ENCODE measurements at regions not wholly inside any gene's neighbourhood (a gene's known extent, or its start where the extent isn't known, plus 50 kb on each side); places are given as distances from the start of the nearest gene placed in this dataset.
"Not testable (repeated sequence)": the region's sequence is repeated elsewhere in the genome, so short reads cannot be mapped to it uniquely, and the experiment has no call there.

- no peaks in the 10 kb centered on the region for H3K4me1 ChIP-seq (ENCODE audit: insufficient read depth, low read length, poor library complexity, severe bottlenecking)
- no peak overlapping the region for H3K4me3 ChIP-seq (ENCODE audit: low read length, poor library complexity, severe bottlenecking)
- TF ChIP-seq CTCF (conservative IDR thresholded peaks at IDR 0.05; ENCODE audit: low read length) (no peak), EZH2phosphoT487 (IDR thresholded peaks at IDR 0.05; ENCODE audit: borderline replicate concordance) (no peak)
- no peak overlapping the region for H3K9ac ChIP-seq (ENCODE audit: low read depth, low read length, poor library complexity, severe bottlenecking)
- no peak overlapping the region for H3K4me2 ChIP-seq (ENCODE audit: low read depth, low read length, poor library complexity, severe bottlenecking)
- no peaks in the 10 kb centered on the region for H3K9me2 ChIP-seq (replicated peaks; ENCODE audit: low read depth, low read length)
- no peaks in the 10 kb centered on the region for H3K36me3 ChIP-seq (ENCODE audit: insufficient read depth, low read length)
- no peaks in the 10 kb centered on the region for H3K27me3 ChIP-seq (ENCODE audit: insufficient read depth, low read length, poor library complexity, severe bottlenecking)
- H3K9me3 ChIP-seq (ENCODE audit: insufficient read depth, low read depth, low read length) = no peaks in the 10 kb centered on the region
- no peaks in the 10 kb centered on the region for H3F3A ChIP-seq (ENCODE audit: low read depth)
- H4K20me1 ChIP-seq (ENCODE audit: insufficient read depth, low read length, poor library complexity, severe bottlenecking) = no peaks in the 10 kb centered on the region
- no peak overlapping the region for H2AFZ ChIP-seq (ENCODE audit: low read length)
- no peaks in the 10 kb centered on the region for H3K79me2 ChIP-seq (ENCODE audit: insufficient read depth, low read length)
Measured at GRCh38 chr6:125377621-125378020, 75.9 kb upstream of the HDDC2 start.

GRCh38 chr6:125379174-125379573 lies 77.4 kb upstream of the HDDC2 start:
- Histone ChIP-seq H3K4me1 (ENCODE audit: insufficient read depth, low read length, poor library complexity, severe bottlenecking) (no peaks in the 10 kb centered on the region), H2AFZ (ENCODE audit: low read length) (peak overlapping the region; percentile 25), H3K79me2 (ENCODE audit: insufficient read depth, low read length) (no peaks in the 10 kb centered on the region), H3F3A (ENCODE audit: low read depth) (no peaks in the 10 kb centered on the region), H3K9ac (ENCODE audit: low read depth, low read length, poor library complexity, severe bottlenecking) (no peak overlapping the region), H4K20me1 (ENCODE audit: insufficient read depth, low read length, poor library complexity, severe bottlenecking) (no peaks in the 10 kb centered on the region), H3K9me3 (ENCODE audit: insufficient read depth, low read depth, low read length) (no peaks in the 10 kb centered on the region), H3K4me3 (ENCODE audit: low read length, poor library complexity, severe bottlenecking) (no peak overlapping the region), H3K4me2 (ENCODE audit: low read depth, low read length, poor library complexity, severe bottlenecking) (peak overlapping the region; percentile 10), H3K9me2 (replicated peaks; ENCODE audit: low read depth, low read length) (no peaks in the 10 kb centered on the region), H3K27me3 (ENCODE audit: insufficient read depth, low read length, poor library complexity, severe bottlenecking) (no peaks in the 10 kb centered on the region), H3K36me3 (ENCODE audit: insufficient read depth, low read length) (no peaks in the 10 kb centered on the region)
- TF ChIP-seq EZH2phosphoT487 (IDR thresholded peaks at IDR 0.05; ENCODE audit: borderline replicate concordance) (no peak), CTCF (conservative IDR thresholded peaks at IDR 0.05; ENCODE audit: low read length) (no peak)

- no peak for TF ChIP-seq CTCF (conservative IDR thresholded peaks at IDR 0.05; ENCODE audit: low read length)
- no peak for TF ChIP-seq EZH2phosphoT487 (IDR thresholded peaks at IDR 0.05; ENCODE audit: borderline replicate concordance)
- H3K4me3 ChIP-seq (ENCODE audit: low read length, poor library complexity, severe bottlenecking) = no peak overlapping the region
Measured at GRCh38 chr6:125380474-125380873, 78.7 kb upstream of the HDDC2 start.

GRCh38 chr6:125386337-125386736 lies 84.6 kb upstream of the HDDC2 start:
- H3K36me3 ChIP-seq (ENCODE audit: insufficient read depth, low read length); H3K79me2 ChIP-seq (ENCODE audit: insufficient read depth, low read length); H2AFZ ChIP-seq (ENCODE audit: low read length); H3K4me3 ChIP-seq (ENCODE audit: low read length, poor library complexity, severe bottlenecking); H3K4me2 ChIP-seq (ENCODE audit: low read depth, low read length, poor library complexity, severe bottlenecking); H3K4me1 ChIP-seq (ENCODE audit: insufficient read depth, low read length, poor library complexity, severe bottlenecking); H3K9me2 ChIP-seq (replicated peaks; ENCODE audit: low read depth, low read length); H4K20me1 ChIP-seq (ENCODE audit: insufficient read depth, low read length, poor library complexity, severe bottlenecking); H3K9me3 ChIP-seq (ENCODE audit: insufficient read depth, low read depth, low read length); H3K9ac ChIP-seq (ENCODE audit: low read depth, low read length, poor library complexity, severe bottlenecking); H3K27me3 ChIP-seq (ENCODE audit: insufficient read depth, low read length, poor library complexity, severe bottlenecking); H3F3A ChIP-seq (ENCODE audit: low read depth): not testable (repeated sequence)

More at GRCh38 chr6:125380474-125380873, 78.7 kb upstream of the HDDC2 start:
- Histone ChIP-seq H3K9me2 (replicated peaks; ENCODE audit: low read depth, low read length) (no peaks in the 10 kb centered on the region), H3K79me2 (ENCODE audit: insufficient read depth, low read length) (no peaks in the 10 kb centered on the region), H3K4me2 (ENCODE audit: low read depth, low read length, poor library complexity, severe bottlenecking) (no peak overlapping the region), H3K9ac (ENCODE audit: low read depth, low read length, poor library complexity, severe bottlenecking) (no peak overlapping the region), H3F3A (ENCODE audit: low read depth) (no peaks in the 10 kb centered on the region), H3K36me3 (ENCODE audit: insufficient read depth, low read length) (no peaks in the 10 kb centered on the region), H3K9me3 (ENCODE audit: insufficient read depth, low read depth, low read length) (no peaks in the 10 kb centered on the region), H2AFZ (ENCODE audit: low read length) (no peak overlapping the region), H3K27me3 (ENCODE audit: insufficient read depth, low read length, poor library complexity, severe bottlenecking) (no peaks in the 10 kb centered on the region), H4K20me1 (ENCODE audit: insufficient read depth, low read length, poor library complexity, severe bottlenecking) (no peaks in the 10 kb centered on the region), H3K4me1 (ENCODE audit: insufficient read depth, low read length, poor library complexity, severe bottlenecking) (no peaks in the 10 kb centered on the region)

Measured in Loucy (cell line).